ENCODE measurements at regions not wholly inside any gene's neighbourhood (a gene's known extent, or its start where the extent isn't known, plus 50 kb on each side); places are given as distances from the start of the nearest gene placed in this dataset.
A peak's percentile ranks its signal among the peaks of the same experiment; 100 is the strongest.
"Not testable (repeated sequence)": the region's sequence is repeated elsewhere in the genome, so short reads cannot be mapped to it uniquely, and the experiment has no call there.

DNA sequence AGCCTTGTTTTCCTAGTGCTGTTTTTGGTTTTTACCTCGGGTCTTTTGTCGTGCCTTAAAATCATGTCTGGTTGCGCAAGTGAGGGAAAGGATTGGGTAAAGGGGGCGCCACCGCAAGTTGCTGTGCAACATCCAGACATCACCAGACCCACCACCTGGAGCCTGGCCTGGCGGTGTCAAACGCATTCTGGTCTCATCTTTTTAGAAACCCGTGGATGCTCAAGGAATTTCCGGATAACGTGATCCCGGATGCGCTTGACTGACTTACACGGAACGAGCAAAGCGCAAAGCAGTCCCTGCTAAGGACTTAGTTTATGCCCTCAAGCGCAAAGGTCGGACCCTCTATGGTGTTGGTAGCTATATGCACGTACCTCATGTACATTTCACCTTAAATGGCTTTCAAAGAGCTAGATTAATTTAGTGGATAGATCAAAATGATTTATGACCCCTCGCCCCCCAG lies 105.2 kb downstream of the OR2B2 start:
- FAIRE-seq (no peak), DNase-seq (ENCODE audit: low spot score) (no peak)

DNA sequence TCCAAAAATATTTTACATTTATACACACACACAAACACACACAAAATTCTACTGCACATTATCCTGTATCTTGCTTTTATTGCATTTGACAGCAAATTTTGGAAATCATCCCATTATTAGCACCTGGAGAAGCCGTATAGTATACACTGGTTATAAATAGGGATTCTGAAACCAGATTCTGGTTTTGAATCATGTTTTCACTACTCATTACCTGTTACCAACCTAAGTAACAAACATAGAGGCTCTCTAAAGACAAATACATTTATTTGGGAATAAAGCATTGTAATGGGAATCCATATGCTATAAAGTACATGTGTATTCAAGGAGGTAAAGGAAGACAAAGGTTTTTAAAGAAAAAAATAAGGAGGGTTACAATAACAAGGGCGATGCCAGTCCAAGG lies 106.8 kb downstream of the OR2B2 start:
- FAIRE-seq (no peak), DNase-seq (ENCODE audit: low spot score) (no peak)

DNA sequence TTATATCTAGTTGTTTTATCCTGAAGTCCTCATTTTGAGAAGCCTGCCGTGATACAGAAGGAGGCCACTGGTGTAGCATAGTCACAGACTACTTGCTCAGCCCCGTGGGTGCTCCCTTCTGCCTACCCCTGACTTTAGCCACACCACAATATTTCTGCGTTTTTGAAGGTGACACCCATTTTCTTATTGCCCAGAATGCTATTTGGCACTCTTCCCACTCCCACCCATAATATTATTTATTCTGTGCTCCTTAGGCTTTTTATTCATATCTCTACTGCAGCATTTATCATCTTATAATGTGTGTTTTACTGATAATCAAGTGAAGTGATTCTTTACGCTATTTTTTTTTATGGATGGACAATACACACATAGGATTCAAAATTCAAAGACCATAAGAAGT lies 107.3 kb downstream of the OR2B2 start:
- DNase-seq (ENCODE audit: low spot score) (no peak), FAIRE-seq (no peak)

DNA sequence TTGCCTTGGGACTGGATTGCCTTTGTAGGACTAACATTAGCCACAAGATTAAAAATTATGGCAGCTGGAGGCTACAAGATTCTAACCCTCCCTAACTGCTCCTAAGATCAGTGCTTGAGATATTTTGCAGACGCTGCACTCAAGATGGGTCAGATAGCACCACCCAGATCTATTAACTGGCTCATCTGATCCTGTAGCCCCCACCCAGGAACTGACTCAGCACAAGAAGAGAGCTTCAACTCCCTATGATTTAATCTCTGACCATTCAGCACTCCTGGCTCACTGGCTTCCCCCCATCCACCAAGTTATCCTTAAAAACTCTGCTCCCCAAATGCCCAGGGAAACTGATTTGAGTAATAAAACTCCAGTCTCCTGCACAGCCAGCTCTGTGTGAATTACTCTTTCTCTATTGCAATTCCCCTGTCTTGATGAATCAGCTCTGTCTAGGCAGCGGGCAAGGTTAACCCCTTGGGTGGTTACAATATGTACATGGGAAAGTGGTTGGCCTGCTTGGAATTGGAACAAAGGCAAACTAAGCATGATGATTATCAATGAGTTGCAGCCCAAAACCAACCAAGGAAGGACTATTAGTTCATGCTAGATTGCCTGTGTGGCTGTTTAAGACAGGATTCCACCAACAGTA lies 111.3 kb downstream of the OR2B2 start:
- FAIRE-seq (no peak), DNase-seq (ENCODE audit: low spot score) (no peak)

DNA sequence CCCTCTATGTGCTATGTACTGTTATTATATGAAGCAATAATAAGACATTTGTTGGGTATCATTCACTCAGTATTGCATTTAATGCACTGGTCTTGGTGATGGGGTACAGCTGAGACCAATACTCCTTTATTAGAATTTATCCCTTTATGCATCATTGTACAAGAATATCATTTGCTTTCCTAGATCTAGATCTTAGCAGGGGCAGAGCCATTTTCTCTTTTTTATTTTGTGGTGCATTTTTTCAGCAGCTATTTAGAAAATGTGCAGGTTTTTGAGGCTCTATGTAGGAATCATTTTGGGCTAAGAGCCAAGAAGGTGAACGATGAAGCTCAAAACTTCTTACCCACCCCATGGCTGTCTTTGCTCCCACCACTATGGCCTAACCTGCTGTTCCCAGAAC lies 114.2 kb downstream of the OR2B2 start:
- FAIRE-seq = no peak
- no peak for DNase-seq (ENCODE audit: low spot score)

DNA sequence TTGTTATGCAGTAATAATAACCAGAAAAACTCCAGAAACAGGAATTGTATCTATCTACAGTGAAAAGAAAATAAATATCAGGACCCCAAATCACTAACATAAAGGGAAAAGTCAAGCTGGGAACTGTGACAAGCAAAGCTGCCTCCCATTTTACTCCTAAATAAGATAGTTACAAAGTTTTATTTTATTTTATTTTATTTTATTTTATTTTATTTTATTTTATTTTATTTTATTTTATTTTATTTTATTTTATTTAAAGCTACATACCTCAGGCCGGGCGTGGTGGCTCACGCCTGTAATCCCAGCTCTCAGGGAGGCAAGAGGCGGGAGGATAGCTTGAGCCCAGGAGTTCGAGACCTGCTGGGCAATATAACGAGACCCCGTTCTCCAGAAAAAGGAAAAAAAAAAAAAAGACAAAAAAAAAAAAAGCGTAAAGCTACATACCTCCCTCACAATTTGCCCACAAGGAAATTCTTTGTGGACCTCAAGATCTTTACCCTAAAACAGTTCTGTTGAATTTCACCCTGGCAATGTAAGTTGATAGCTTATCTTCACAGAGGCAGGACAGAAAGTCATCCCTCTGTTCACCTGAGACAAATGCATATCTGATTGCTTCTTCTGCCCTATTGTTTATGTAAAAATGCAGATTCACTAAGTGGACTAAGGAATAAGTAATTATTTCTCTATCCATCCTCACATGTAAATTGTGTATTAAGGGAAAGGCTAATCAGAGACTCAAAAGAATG lies 115.3 kb downstream of the OR2B2 start:
- not testable (repeated sequence) for DNase-seq (ENCODE audit: low spot score); FAIRE-seq

DNA sequence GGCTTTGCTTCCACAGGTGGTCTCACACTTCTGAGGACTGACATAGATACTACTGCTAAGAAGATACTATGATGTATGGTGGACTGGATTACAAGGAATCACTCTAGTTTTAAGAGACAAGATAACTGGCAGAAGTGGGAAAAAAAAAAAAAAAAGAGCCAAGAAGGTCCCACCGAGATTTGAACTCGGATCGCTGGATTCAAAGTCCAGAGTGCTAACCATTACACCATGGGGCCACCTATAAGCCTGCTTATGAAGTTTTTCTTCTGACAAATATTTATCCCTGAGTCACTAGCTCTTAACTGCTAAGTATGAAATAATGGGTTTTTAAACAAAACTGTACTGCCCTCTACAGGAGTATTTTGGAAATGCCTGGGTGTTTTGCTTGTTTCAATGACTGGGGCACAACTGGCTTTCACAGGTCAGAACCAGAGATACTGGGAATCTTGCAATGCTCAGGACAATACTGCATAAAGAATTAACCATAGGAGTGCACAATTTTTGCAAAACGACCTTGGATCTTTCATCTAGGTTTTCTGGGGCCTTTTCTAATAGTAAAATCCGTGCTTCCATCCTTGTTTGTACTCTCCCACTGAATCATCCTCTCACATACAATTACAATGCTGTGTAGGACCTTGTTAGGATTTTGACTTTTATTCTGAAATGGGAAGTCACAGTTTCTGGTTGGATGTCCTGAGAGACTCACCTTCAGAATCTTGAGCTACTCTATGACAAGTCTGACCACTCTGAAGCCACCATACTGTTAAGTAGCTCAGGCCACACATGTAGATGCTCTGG lies 116.3 kb downstream of the OR2B2 start:
- FAIRE-seq = no peak
- DNase-seq (ENCODE audit: low spot score) = peak; percentile 66

DNA sequence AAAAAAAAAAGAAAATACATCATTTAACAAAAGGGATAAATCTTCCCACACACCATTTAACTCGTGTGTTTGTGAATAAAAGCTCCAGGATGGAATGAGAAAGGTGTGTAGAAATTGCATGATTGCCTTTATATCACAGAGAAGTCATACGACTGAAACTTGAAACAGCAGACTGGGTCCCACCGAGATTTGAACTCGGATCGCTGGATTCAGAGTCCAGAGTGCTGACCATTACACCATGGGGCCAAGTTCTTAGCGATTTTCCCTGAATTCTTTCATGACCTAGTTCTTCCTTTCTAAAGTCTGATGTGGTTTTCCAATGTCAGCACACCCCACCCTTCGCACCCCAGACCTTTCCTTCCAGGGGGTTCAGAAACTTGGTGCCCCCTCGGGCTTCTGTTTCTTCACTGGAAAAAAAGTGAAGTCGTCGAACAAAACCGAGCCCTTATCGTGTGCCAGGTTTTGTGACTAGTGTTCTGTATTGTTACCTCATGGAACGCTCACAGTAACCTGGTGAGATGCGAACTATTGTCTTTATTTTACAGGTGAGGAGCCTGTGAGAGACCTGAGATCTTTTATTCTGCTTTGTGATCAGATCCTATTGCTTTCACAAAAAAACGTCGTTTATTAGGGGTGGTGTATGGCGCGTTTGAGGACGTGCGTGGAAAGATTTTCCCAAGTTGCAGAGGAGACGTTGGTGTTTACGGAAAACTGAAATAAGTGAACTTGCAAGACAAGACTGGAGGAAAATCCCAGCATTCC lies 120.8 kb downstream of the OR2B2 start:
- DNase-seq (ENCODE audit: low spot score) (peak; percentile 43), FAIRE-seq (no peak)

DNA sequence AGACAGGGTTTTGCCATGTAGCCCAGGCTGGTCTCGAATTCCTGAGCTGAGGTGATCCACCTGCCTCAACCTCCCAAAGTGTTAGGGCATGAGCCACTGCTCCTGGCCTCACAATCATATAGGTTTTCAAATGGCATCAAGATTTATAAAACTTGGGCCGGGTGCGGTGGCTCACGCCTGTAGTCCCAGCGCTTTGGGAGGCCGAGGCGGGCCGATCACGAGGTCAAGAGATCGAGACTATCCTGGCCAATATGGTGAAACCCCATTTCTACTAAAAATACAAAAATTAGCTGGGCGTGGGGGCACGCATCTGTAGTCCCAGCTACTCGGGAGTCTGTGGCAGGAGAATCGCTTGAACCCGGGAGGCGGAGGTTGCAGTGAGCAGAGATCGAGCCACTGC lies 123.8 kb downstream of the OR2B2 start:
- not testable (repeated sequence) for FAIRE-seq; DNase-seq (ENCODE audit: low spot score)

DNA sequence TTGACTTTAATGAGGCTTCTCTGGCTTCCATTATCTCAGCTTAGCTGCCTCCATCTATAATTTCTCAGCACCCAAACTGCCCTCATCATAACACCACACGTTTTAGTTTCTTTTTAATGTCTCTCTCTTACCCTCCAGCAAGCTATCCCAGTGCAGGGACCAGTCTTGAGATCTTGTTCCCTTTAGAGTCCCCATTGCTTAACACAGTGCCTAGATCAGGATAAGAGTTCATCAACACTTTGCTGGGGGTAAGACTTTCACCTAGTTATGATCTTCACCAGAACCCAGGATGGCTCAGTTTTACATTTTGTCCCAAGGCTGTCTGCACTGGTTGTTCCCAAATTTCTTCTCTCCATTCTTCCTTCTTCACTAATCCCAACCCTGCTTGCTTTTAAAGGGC lies 126.1 kb downstream of the OR2B2 start:
- FAIRE-seq = no peak

DNA sequence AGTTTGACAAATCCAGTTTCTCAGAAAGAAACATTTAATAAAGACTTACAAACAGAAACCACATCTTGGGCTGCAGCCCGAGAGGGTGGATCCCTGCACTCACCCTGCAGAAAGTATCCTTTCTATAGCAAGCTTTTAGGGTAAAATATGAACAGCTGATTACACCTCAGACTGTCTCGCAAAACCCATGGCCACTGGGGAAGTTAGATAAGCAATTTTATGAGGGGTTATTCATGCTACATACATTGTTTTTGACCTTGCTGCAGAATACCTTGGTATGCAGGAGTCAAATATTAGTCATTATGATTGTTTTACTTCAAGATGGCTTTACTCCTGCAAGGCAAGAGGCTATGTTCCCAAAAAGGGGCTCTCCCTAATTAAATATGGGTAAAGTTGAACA lies 126.9 kb downstream of the OR2B2 start:
- no peak for DNase-seq (ENCODE audit: low spot score)
- no peak for FAIRE-seq

More for the DNA sequence above, 126.1 kb downstream of the OR2B2 start:
- no peak for DNase-seq (ENCODE audit: low spot score)

DNA sequence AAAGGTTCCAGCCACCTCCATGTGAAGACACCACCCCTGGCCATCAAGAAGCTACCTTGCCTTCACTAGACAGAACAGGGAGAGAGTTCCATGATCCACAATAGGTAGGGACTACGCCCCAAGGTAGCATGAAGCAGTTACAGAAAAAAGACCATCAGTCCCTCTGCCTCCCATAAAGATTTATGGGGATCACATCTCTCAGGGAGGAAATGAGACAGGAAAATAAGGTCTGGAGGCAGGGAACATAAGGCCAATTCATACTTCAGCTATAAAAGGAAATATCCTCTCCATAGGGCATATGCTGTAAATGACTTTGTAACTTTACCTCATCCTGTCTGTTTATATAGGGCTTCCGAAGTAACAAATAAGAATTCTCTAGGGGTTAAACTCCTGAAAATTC lies 129.4 kb downstream of the OR2B2 start:
- FAIRE-seq (peak; percentile 5), DNase-seq (ENCODE audit: low spot score) (no peak)

DNA sequence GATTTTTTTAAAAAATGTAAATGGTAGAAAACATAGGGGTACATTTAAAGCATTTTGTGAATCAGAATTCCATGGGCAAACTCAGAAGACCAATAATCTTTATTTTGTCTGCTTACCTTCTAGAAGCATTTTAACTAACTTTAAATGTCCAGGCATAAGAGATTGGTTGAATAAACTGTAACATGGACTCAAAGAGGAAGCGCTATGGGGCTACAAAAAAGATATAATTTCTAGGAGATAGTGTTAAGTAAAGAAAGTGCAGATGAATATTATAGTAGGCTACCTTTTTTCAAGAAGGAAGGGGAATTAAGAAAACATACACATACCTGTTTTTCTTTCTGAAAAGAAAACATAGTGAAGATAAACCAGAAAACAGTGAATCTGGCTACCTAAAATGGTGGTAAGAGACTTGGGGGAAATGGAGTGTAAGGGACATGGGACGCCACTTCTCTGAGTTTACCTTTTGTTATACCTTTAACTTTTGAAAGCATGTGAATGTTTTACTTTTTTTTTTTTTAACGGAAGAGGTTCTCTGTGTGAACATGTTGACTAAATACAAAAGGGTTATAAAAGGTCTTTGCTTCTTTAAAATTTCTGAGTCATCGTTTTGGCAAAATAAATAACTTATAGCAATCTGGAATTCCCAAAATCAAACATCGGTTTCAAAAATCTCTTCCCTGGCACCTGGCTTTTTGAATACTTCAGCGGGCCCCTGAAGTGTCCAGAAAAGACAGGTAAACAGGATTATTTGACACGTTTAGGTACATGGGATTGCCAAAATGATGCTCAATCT lies 133.4 kb downstream of the OR2B2 start:
- no peak for DNase-seq (ENCODE audit: low spot score)
- no peak for FAIRE-seq

DNA sequence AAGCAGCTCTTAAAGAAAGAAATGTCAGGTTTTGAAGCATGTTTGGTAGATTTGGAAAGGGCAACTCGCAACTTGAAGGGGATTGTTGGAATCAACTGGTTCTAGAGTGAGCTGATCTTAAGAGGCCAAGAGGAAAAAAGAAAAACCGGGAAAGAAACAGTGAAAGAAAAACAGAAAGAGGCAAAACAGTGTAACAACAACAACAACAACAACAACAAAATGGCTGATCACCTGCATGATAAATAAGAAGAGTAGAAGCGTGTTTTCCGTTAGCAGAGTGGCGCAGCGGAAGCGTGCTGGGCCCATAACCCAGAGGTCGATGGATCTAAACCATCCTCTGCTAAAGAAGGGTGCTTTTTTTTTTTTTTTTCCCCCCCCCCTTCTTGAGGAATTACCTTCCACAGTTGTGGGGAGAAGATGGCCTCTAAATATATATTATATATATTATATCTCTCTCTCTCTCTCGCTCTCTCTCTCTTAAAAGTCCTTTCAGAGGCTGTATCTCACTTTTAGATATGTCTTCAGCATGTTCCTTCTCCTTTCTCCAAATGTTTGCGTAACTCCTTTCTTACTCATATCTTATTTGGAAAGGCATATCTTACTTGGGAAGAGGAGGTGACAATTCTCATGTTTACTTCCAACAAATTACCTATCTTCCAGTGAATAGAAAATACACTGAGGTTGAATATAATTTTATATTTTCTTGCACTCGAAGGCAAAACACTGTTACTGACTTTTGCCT lies 134.4 kb downstream of the OR2B2 start:
- no peak for FAIRE-seq

DNA sequence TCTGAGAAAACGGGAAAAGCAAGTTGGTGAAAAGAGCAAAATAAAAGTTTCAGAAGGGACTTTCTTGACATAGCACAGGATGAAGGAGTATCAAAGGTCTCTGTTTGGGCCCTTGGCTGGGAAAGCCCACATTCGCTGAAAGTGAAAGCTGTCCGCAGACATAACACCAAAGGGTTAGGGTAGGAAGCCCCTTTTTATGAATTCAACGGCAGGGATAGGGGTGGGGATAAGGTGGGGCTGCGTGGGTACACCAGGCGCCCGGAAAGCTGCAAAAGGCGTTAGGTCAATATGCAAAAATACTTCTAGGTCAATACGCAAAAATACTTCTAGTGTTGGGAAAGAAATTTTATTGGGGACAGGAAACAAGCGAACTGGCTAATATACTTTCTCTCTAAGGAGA lies 135.1 kb downstream of the OR2B2 start:
- no peak for DNase-seq (ENCODE audit: low spot score)
- no peak for FAIRE-seq

More for the DNA sequence above, 134.4 kb downstream of the OR2B2 start:
- DNase-seq (ENCODE audit: low spot score) = no peak

DNA sequence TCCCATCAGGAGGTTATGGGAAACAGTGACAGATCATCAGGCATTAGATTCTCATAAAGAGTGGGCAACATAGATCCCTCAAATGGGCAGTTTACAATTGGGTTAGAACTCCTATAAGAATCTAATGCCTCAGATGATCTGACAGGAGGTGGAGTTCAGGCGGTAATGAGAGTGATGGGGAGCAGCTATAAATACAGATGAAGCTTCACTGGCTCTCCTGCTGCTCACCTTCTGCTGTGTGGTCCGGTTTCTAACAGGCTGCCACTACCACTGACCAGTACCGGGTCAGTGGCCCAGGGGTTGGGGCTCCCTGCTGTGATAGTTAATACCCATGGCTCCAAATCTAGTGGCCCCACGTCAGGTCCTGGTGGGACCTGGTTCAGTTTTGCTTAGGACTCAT lies 135.7 kb downstream of the OR2B2 start:
- no peak for FAIRE-seq

DNA sequence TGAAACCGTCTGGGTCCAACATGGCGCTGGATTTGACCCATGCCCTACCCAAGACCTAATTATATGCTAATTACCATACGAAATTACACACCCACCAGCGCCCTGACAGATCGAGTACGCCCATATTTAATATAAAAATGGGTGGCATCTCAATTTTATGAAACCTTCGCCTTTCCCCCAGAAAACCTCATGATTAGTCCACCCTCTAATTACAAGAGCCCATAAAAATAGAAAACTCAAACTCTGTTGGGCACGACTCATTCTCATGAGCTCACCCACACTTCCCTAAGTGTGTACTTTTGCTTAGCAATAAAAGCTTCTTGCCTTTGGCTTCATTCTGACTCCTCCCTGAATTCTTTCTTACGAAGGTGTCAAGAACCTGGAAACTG lies 136.4 kb downstream of the OR2B2 start:
- DNase-seq (ENCODE audit: low spot score) (no peak), FAIRE-seq (no peak)

More for the DNA sequence above, 135.7 kb downstream of the OR2B2 start:
- DNase-seq (ENCODE audit: low spot score) = no peak

DNA sequence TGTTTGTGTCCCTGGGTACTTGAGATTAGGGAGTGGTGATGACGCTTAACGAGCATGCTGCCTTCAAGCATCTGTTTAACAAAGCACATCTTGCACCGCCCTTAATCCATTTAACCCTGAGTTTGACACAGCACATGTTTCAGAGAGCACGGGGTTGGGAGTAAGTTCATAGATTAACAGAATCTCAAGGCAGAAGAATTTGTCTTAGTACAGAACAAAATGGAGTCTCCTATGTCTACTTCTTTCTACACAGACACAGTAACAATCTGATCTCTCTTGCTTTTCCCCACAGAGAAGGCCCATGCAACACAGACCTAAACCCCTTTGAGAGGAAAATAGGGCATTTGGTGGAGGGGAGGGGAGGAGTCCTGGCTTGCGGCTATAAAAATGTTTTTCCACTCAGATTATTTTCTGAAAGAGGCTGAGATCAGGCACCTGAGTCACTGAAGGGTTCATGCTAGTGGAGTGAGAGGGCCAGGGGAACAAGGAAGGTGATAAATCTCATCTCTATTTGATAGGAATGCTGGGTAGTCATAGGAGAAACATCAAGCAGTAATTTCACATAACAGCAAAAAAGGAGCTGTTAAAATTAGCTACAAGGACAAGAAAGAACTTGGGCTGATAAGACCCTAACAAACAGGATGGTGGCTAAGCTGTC lies 136.9 kb downstream of the OR2B2 start:
- not testable (repeated sequence) for DNase-seq (ENCODE audit: low spot score); FAIRE-seq

DNA sequence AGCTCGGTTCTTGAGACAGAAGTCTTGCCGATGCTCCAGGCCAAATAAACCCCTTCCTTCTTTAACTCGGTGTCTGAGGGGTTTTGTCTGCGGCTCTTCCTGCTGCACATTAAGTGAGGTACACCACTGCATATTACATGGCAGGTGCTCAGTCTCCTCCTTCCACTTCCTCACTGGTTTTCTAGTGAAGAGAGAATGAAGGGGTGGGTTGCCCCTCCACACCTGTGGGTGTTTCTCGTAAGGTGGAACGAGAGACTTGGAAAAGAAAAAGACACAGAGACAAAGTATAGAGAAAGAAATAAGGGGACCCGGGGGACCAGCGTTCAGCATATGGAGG lies 138.0 kb downstream of the OR2B2 start:
- not testable (repeated sequence) for FAIRE-seq; DNase-seq (ENCODE audit: low spot score)

All from urothelium cell line (cell line).